GM21529 (cell line): ENCODE measurements at regions not wholly inside any gene's neighbourhood (a gene's known extent, or its start where the extent isn't known, plus 50 kb on each side); places are given as distances from the start of the nearest gene placed in this dataset.
"Not testable (repeated sequence)": the region's sequence is repeated elsewhere in the genome, so short reads cannot be mapped to it uniquely, and the experiment has no call there.

Experiments used
- ATAC-seq: cut with Tn5 transposase; IDR thresholded peaks from one replicate; pipeline ENCODE4 v1.9.1; 2021; ENCODE audit not compliant: unreplicated experiment

DNA sequence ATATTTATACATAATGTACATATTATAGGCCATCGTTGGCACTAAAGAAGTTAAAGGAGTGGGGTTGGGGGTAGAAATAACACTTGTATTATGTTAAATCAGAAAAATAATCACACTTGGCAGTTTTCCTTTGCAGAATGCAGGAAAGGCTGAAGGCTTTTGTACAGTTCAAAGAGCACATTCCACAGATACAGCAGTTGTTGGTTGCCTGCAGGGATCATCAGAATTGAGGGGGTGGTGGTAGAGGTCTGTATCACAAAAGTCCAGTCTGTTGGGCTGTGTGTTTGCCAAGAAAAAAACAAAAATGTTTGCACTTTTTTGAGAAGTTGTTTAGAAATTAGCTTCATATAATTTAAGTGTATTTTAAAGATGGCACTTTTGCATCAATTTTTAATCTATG is 231.8 kb upstream of the FOXP2 start:
- no peak for ATAC-seq

- no peak for ATAC-seq
Observed at GRCh38 chr7:114181280-114181679, 233.3 kb upstream of the FOXP2 start.

- ATAC-seq: no peak
Observed at GRCh38 chr7:114180556-114181266, 233.9 kb upstream of the FOXP2 start.

- no peak for ATAC-seq
Observed at GRCh38 chr7:114175125-114175524, 239.5 kb upstream of the FOXP2 start.

- no peak for ATAC-seq
Observed at GRCh38 chr7:114173170-114173890, 241.3 kb upstream of the FOXP2 start.

GRCh38 chr7:114169389-114169788 is 245.2 kb upstream of the FOXP2 start:
- not testable (repeated sequence) for ATAC-seq

- ATAC-seq: no peak
Observed at GRCh38 chr7:114160925-114161324, 242.1 kb upstream of the PPP1R3A start.

DNA sequence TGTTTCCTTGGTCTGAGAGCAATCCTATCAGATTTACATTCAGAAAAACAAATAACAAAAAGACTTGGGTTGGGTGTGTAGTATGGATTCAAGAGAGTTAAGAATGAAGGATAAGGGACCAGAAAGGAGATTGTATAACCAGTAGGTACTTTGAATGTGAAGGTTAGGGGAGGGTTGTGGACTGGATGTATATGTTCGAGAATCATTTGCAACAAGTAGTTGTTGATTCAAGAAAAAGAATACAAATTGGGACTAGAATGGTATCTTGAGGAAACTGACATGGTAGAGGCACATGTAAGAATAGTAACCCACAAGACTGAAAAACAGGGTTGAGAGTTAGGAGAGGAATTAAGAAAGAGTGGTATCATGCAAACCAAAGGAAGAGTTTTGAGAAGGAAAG is 240.0 kb upstream of the PPP1R3A start:
- no peak for ATAC-seq

GRCh38 chr7:114158275-114158674 is 239.5 kb upstream of the PPP1R3A start:
- ATAC-seq: no peak

DNA sequence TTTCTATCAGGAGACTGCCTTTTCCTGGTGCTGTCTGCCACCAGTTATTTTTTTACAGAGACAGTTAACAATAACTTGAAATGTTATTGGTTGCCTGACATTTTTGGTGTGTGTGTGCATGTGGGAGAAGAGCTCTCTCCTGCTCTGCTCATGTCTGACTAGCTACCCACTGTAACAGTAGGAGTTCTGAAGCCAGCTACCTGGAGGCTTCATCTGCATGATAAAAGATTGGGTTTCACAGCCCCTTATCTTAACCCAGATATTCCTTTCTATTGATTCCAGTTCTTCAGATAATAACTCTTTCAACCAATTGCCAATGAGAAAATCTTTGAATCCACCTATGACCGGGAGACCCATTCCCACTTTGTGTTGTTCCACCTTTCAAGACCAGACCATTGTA is 237.4 kb upstream of the PPP1R3A start:
- no peak for ATAC-seq

- ATAC-seq: no peak
Observed at GRCh38 chr7:114155116-114156110, 236.6 kb upstream of the PPP1R3A start.

GRCh38 chr7:114153700-114154099 is 234.9 kb upstream of the PPP1R3A start:
- no peak for ATAC-seq

DNA sequence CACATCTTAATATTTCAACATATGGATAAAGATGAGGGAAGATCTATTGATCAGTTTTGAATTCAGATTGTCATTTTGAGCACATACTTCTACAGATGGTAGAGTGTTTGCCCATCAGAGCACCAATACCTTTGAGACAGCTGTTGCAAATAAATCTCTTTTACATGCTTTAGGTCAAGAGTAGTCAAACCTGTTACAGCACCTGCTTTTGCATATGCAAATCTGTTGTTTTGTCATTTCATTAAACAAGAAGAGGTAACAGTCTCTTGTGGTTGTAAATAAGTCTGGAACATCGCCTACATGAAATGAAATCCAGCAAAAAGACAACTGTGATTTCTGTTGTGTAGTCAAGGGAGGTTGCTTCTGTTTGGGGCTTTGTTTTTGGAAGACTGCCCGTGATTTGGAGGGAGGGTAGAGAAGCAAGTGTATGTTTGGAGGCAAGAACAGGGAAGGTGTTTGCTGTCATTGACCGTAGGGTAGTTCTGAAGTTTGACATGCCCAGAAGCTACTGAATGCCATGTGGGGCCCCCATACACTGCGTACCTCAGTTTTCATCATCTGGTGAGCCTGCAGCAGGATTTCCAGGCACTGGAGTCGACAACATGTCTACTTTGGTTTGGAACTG is 233.6 kb upstream of the PPP1R3A start:
- no peak for ATAC-seq

GRCh38 chr7:114151777-114152176 is 233.0 kb upstream of the PPP1R3A start:
- ATAC-seq: no peak

DNA sequence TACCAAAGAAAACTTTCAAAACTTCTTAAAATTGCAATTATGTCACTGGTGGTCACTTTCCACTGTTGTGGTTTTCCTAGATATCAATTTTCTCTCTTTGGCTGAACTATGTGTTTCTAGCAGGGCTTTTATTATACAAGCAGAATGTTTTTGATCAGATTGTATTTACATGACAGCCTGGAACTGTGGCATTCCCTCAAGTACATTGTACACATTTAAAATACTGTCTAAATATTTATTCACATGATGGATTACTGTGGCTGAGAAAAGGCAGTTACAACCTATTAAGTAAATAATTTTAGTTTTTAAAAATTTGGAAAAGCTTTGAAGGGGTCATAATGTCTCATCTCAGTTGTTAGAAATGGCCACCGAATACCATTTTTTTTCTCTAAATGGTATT is 231.9 kb upstream of the PPP1R3A start:
- ATAC-seq: no peak

DNA sequence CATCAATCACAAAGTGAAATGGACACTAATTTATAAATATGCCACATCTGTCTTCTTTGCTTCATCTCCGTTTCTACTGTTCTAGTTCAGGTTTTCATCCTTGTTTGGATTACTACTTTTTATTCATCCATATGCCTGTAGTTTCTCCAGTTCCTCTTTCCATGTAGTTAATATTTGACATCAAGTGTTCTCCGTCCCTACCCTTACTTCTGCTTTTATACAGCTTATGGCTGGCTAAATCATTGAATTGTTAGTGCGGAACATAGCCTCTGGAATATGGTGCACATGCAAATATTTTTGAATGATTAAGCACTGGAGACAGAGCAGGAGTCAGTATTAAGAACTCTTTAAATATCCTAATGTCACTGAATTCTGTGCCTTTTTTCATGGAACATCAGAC is 230.0 kb upstream of the PPP1R3A start:
- ATAC-seq: no peak

DNA sequence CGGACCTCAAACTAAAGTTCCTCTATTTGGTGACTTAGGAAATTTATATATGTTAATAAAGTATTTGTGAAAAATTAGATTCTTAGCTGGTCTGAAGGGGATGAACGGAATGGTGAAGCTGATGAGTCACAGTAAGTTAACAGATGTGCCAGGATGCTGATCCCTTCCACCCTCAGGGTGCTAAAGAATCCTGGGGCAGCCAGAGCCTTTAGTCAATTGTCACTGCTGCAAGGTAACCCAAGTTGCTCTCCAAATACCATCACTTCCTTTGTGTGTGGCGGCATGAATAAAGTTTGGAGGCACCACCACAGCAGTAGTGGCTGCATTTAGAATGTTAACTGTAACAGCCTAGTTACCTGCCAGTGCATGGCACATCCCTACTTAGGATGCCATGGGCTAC is 222.6 kb upstream of the PPP1R3A start:
- ATAC-seq: no peak

GRCh38 chr7:114140561-114140960 is 221.8 kb upstream of the PPP1R3A start:
- no peak for ATAC-seq

DNA sequence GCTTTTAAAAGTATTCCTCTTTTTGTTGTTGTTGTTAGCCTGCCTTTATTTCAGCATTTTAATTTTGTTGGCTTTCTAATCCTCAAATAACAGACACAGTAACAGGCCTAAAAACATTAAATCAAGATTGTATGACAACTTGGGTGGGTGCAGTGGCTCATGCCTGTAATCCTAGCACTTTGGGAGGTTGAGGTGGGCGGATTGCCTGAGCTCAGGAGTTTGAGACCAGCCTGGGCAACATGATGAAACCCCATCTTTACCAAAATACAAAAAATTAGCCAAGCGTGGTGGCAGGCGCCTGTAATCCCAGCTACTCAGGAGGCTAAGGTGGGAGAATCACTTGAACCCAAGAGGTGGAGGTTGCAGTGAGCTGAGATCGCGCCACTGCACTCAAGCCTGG is 220.9 kb upstream of the PPP1R3A start:
- ATAC-seq: not testable (repeated sequence)

GRCh38 chr7:114138587-114138986 is 219.8 kb upstream of the PPP1R3A start:
- no peak for ATAC-seq

GRCh38 chr7:114133717-114134116 is 214.9 kb upstream of the PPP1R3A start:
- no peak for ATAC-seq
